ENCODE measurements at regions not wholly inside any gene's neighbourhood (a gene's known extent, or its start where the extent isn't known, plus 50 kb on each side); places are given as distances from the start of the nearest gene placed in this dataset.

- no peak for DNase-seq
Measured at GRCh38 chr3:69647511-69648110, 91.7 kb upstream of the MITF start.

GRCh38 chr3:69647081-69647480, 92.2 kb upstream of the MITF start:
- no peak for DNase-seq

DNA sequence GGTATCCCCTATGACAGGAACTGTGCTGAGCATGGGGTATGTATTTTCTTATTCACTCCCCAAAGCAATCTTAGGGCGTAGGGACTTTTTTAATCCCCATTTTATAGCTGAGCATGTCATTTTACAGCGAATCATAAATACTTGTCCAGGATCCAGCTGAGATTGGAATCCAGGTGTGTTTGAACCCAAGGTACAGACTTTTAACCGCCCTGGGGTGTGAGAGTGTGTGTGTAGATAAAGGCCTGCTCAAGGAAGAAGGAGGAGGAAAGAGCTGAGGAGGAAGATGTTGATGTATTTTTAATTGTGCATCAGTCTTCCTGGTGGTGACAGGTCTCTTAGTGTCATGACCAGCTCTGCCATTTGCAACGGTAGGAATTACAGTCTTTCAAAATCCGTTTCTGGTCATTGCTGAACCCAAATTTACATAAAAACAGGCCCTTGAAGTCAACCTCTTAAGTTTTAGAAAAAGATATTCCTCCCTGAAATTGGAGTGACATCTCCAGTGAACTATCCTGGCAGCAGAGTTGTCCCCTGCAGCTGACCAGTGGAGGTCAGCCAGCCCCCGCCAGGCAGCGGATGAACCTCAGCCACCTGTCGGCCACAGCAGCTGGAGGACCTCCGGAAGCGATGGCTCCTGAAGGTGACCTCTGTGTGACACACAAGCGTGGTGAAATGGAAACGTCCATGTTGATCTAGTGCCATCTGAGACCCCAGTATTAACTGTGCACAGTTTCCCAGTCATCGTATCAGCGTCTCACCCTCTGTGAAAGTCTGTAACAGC, 92.8 kb upstream of the MITF start:
- no peak for DNase-seq

GRCh38 chr3:69642606-69643005, 96.7 kb upstream of the MITF start:
- DNase-seq, result no peak

GRCh38 chr3:69639851-69640250, 99.4 kb upstream of the MITF start:
- DNase-seq, result no peak

GRCh38 chr3:69628951-69629350, 110.3 kb upstream of the MITF start:
- DNase-seq, result no peak

DNA sequence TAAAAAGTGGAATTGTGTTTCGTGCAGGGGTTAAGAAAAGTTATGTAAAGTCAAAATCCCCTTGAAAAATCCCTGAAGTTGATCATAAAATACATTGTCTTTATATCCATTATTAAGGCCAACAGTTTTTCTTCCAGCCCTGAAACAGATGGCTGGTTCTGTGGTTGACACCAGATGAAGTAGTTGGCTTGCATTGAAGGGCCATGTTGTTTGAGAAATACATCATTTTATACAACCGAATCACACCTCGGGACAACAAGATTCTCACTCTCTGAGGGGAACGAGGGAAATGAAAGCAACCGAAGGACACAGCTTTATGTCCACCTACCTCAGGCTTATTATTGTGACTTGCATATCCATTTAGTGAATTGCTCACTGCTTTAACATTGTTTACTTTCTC, 126.0 kb upstream of the MITF start:
- DNase-seq, result no peak

GRCh38 chr3:69612791-69613190, 126.5 kb upstream of the MITF start:
- DNase-seq, result no peak

GRCh38 chr3:69609566-69609965, 129.7 kb upstream of the MITF start:
- DNase-seq, result peak in 1 of 51 donors; percentile 9

GRCh38 chr3:69607466-69608305, 131.6 kb upstream of the MITF start:
- DNase-seq, result no peak

DNA sequence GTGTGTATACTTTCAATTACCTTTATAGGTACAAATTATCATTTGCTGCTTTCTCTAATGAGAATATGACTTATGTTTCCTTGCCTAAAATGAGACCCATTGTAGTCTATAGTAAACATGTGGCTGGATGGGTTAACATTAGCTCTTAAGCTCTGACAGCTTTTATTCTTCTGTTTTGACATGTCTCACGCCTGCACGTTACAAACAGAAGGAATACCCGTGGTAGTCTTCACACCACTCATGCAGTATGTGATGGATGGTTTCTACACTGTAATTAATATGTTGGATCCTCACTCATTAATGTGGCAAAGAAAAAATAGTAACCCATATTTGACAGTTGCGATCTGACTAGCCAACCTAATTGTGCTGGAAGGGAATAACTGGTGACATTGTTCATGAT, 133.4 kb upstream of the MITF start:
- no peak for DNase-seq

DNA sequence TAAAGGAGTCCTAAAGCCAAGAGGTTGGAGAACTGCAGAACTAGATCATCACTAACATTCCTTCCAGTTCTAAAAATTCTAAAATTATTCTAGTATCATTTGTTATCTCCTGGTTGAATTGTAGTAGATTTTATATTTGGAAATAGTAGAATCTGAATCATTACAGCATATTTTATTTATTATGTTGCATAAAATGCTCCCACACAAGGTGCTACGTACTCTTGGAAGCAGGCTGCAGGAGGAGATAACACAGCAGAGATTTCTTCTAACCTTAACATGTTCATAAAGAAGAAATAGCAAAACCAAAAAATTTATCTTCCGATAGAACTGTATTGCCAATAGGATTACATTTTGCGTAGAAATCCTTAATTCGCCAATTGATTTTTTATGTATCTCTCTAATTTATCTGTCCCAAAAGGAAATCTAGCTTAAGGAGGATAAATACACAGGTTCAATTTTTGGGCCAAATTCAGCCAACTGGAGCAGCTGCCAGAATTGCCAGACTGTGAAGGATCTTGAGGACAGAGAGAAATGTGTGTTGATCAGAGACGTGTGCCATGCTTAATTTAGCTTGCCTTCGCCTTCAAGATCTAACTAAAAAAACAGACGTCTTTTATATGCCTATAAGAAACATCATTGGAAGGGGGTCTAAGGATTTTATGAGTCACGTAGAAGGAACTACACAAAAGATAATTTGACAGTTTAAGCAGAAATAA, 134.4 kb upstream of the MITF start:
- no peak for DNase-seq

DNA sequence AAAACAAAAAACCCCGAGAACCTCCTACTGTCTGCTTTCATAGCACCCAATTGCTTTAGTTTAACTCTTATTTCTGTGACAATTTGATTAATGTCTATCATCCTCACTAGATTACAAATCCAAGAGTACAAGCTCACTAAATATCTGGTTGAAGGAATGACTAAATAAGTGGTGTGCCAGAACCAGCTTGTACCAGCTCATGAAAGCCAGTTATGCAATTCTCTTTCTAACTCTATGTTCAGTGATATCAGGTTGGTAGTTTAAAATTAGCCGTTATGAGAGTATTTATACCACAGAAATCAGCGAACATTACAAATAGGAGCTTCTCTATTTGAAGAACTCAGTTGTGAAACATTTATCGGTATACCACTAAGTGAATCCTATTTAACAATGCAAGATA, 137.2 kb upstream of the MITF start:
- DNase-seq, result no peak

DNA sequence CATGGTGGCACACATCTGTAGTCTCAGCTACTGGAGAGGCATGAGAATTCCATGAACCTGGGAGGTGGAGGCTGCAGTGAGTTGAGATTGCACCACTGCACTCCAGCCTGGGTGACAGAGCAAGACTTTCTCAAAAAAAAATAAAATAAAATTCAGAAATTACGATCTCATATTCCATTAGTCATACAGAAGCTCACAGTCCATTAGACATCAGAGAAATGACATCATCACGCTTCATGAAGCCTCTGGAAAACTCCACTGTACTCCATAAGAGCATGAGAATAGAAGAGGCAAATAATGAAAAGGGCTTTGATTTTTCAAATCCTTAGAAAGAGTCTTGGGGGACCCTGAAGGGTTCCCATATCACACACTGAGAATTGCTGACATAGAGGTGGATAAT, 145.0 kb upstream of the MITF start:
- DNase-seq, result no peak

DNA sequence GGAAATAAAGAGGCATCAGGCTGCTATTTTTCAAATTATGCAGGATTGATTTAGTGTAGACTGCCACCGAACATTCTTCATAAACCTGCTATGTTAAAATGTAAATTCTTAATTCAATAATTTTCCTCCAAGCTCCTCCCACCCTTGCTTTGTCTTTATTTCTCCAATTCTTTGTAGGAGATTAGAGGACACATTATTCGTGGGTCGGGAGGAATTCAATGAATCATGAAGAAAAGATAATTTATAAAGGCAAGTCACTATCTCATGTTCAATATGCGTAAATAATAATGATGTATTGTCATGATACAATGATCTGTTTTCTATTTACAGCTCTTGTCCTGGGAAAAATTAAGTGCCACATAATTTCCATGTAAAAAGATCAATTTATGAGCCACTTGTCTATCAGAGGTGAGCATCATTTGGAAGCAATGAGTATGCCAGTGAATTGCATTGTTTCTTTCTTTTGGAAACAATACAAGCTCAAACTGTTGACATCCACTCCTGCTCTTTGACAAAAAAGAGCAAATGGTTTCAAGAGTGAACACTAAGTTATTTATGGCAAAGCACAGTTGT, 148.0 kb upstream of the MITF start:
- no peak for DNase-seq

- no peak for DNase-seq
Measured at GRCh38 chr3:69590111-69590510, 149.2 kb upstream of the MITF start.

DNA sequence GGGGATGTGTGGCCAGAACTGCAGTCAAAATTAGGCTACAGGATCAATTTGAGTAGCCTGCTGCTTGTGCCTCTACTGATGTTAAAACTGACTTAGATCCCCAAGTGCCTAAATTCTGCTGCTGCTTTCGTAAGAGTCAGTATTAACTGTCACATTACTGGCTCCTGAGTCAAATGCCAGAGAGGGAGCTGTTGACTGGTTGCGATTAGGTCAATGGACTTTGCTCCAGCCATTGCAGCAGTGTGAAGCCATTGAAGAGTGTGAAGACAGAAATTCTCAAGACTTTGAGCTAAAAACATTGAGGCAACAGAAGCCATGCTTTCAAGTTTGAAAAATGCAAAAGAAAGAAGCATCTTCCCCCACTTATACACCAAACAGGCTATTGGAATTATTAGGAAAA, 151.1 kb upstream of the MITF start:
- no peak for DNase-seq

DNA sequence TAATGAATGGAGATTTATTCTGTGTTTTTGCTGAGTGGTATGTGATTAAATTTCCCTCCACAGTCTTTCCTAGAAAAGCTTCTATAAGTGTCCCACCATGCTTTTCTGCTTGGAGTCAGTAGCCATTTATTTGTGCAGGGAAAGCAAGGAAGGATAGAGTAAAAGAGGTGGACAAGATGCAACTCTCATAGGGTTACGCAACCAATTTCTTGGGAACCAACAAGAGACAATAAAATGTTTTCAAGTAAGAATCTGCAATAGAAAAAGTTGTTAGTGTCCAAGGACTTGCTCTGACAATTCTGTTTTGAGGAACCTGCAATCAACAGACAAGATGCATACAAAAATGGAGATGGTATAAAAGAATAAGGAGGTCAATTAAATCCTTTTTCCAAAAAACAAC, 153.8 kb upstream of the MITF start:
- no peak for DNase-seq

DNA sequence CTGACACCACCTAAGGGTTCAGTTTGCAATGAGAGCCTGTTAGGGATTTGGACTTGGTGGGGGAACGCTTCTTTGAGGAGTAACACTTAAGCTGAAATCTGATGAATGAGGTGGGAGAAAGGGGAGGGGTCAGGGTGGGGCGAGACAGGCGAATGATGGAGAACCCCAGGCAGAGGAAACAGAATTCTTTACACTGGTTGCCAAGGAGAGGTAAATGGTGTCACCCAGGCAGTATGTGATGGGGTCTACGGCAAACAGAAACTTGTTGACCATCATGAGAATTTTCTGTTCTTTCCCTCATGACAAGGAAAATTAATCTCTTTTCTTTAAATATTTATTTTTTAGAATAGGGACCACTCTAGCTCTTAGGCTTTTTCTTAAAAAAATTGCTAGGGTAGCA, 157.2 kb upstream of the MITF start:
- DNase-seq, result no peak

- DNase-seq, result no peak
Measured at GRCh38 chr3:69579306-69580041, 159.8 kb upstream of the MITF start.

- no peak for DNase-seq
Measured at GRCh38 chr3:69569520-69569919, 169.7 kb upstream of the MITF start.
